ENCODE measurements at regions not wholly inside any gene's neighbourhood (a gene's known extent, or its start where the extent isn't known, plus 50 kb on each side); places are given as distances from the start of the nearest gene placed in this dataset.
A peak's percentile ranks its signal among the peaks of the same experiment; 100 is the strongest.

GRCh38 chr2:223528036-223528435 is 74.1 kb downstream of the SCG2 start:
- WGBS (ENCODE audit: low lambda C conversion rate), result 28% methylated on average over 5 of the region's 5 CpGs
- H3K9ac ChIP-seq, result no peak overlapping the region
- H3K4me3 ChIP-seq (ENCODE audit: low read depth in 2 of 2, low read length in 1 of 2), result no peak overlapping the region
- ChIA-PET POLR2A (no interaction called here), CTCF (interaction anchor here (1.5 kb wide), 1 partner anchor 9 kb away, joined by 3 read pairs; no protein-coding TSS in a partner anchor)
- H3K36me3 ChIP-seq (replicated peaks in 1 of 2; ENCODE audit: control insufficient read depth in 1 of 2, insufficient read depth in 2 of 2, low read length in 1 of 2), result peaks cover 0 to 4% of the 10 kb centered on the region in 2 experiments
- DNase-seq, result no peak
- H3F3A ChIP-seq (replicated peaks; ENCODE audit: insufficient read depth), result peaks cover 32% of the 10 kb centered on the region
- H3K4me2 ChIP-seq, result peak overlapping the region; percentile 31; the same call in 1 of the 2 replicates
- H3K27me3 ChIP-seq (ENCODE audit: insufficient read depth), result no peaks in the 10 kb centered on the region
- H3K4me1 ChIP-seq (ENCODE audit: control insufficient read depth in 1 of 2, insufficient read depth in 2 of 2, low read depth in 1 of 2, low read length in 1 of 2), result peaks cover 5 to 9% of the 10 kb centered on the region in 2 experiments; a peak in 3 of 4 replicates
- no peaks in the 10 kb centered on the region for H3K9me2 ChIP-seq
- H2AFZ ChIP-seq (ENCODE audit: low read depth), result no peak overlapping the region
- H3K9me3 ChIP-seq, result no peaks in the 10 kb centered on the region
- peak overlapping the region; percentile 58 to 61; a peak in 3 of 4 replicates for H3K27ac ChIP-seq (ENCODE audit: low read depth in 2 of 2, low read length in 1 of 2)
- H4K20me1 ChIP-seq (ENCODE audit: insufficient read depth), result no peaks in the 10 kb centered on the region
- TF ChIP-seq EP300 (IDR thresholded peaks at IDR 0.05; ENCODE audit: borderline replicate concordance in 1 of 2, low read depth in 1 of 2, low read length in 1 of 2) (peak in 1 of 2 experiments; percentile 54; a peak in 2 of 4 replicates), FOSL2 (IDR thresholded peaks at IDR 0.05; ENCODE audit: borderline replicate concordance, low read depth) (peak; percentile 68; the same call in 1 of the 2 replicates), USF1 (IDR thresholded peaks at IDR 0.05; ENCODE audit: borderline replicate concordance, low read depth) (no peak), NFIC (IDR thresholded peaks at IDR 0.05; ENCODE audit: borderline replicate concordance) (peak; percentile 77), CHD2 (IDR thresholded peaks at IDR 0.05; ENCODE audit: low read length, partially characterized antibody) (no peak), RAD21 (IDR thresholded peaks at IDR 0.05; ENCODE audit: low read length) (no peak), RCOR1 (IDR thresholded peaks at IDR 0.05; ENCODE audit: low read length) (peak; percentile 24; the same call in 1 of the 2 replicates), EZH2phosphoT487 (IDR thresholded peaks at IDR 0.05; ENCODE audit: borderline replicate concordance, low read depth) (no peak), TEAD4 (IDR thresholded peaks at IDR 0.05; ENCODE audit: borderline replicate concordance, insufficient read depth) (0 out of 2 replicates have a peak, but pooled peaks have one; percentile 28), TCF12 (IDR thresholded peaks at IDR 0.05) (peak; percentile 80), IRF3 (IDR thresholded peaks at IDR 0.05; ENCODE audit: low read depth, low read length) (no peak), SMC3 (IDR thresholded peaks at IDR 0.05; ENCODE audit: low read depth, low read length) (no peak), JUND (IDR thresholded peaks at IDR 0.05) (peak; percentile 59), ELF1 (IDR thresholded peaks at IDR 0.05) (no peak), FOXM1 (IDR thresholded peaks at IDR 0.05; ENCODE audit: low read depth) (0 out of 2 replicates have a peak, but pooled peaks have one; percentile 21)
- TF ChIP-seq, protein P1, sequence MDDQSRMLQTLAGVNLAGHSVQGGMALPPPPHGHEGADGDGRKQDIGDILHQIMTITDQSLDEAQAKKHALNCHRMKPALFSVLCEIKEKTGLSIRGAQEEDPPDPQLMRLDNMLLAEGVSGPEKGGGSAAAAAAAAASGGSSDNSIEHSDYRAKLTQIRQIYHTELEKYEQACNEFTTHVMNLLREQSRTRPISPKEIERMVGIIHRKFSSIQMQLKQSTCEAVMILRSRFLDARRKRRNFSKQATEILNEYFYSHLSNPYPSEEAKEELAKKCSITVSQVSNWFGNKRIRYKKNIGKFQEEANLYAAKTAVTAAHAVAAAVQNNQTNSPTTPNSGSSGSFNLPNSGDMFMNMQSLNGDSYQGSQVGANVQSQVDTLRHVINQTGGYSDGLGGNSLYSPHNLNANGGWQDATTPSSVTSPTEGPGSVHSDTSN (IDR thresholded peaks at IDR 0.05), result peak; percentile 66
- no peaks in the 10 kb centered on the region for H3K79me2 ChIP-seq (ENCODE audit: insufficient read depth)

GRCh38 chr2:223529696-223530095 is 72.5 kb downstream of the SCG2 start:
- no peaks in the 10 kb centered on the region for H3K9me2 ChIP-seq
- ChIA-PET POLR2A (no interaction called here), CTCF (interaction anchor here (1.3 kb wide), 1 partner anchor 24 kb away, joined by 3 read pairs; no protein-coding TSS in a partner anchor)
- H3K4me1 ChIP-seq (ENCODE audit: control insufficient read depth in 1 of 2, insufficient read depth in 2 of 2, low read depth in 1 of 2, low read length in 1 of 2), result peaks cover 5 to 8% of the 10 kb centered on the region in 2 experiments; a peak in 3 of 4 replicates
- no peak for TF ChIP-seq SMC3 (IDR thresholded peaks at IDR 0.05; ENCODE audit: low read depth, low read length)
- no peak for TF ChIP-seq GATA2 (CRISPR knock-in tag; IDR thresholded peaks at IDR 0.05)
- no peak for TF ChIP-seq NFIC (IDR thresholded peaks at IDR 0.05; ENCODE audit: borderline replicate concordance)
- no peak for TF ChIP-seq FOXJ3 (CRISPR knock-in tag; IDR thresholded peaks at IDR 0.05)
- no peak for TF ChIP-seq CHD2 (IDR thresholded peaks at IDR 0.05; ENCODE audit: low read length, partially characterized antibody)
- TF ChIP-seq ELF1 (IDR thresholded peaks at IDR 0.05), result no peak
- TF ChIP-seq GABPA (IDR thresholded peaks at IDR 0.05; ENCODE audit: low read depth), result no peak
- TF ChIP-seq, protein P2, sequence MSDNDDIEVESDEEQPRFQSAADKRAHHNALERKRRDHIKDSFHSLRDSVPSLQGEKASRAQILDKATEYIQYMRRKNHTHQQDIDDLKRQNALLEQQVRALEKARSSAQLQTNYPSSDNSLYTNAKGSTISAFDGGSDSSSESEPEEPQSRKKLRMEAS (IDR thresholded peaks at IDR 0.05; ENCODE audit: low read depth), result no peak
- no peak for TF ChIP-seq FOXM1 (IDR thresholded peaks at IDR 0.05; ENCODE audit: low read depth)
- no peak for TF ChIP-seq IRF3 (IDR thresholded peaks at IDR 0.05; ENCODE audit: low read depth, low read length)
- peaks cover 2 to 5% of the 10 kb centered on the region in 2 experiments for H3K36me3 ChIP-seq (replicated peaks in 1 of 2; ENCODE audit: control insufficient read depth in 1 of 2, insufficient read depth in 2 of 2, low read length in 1 of 2)
- H2AFZ ChIP-seq (ENCODE audit: low read depth), result no peak overlapping the region
- no peak for DNase-seq
- H4K20me1 ChIP-seq (ENCODE audit: insufficient read depth), result no peaks in the 10 kb centered on the region
- no peak overlapping the region for H3K4me3 ChIP-seq (ENCODE audit: low read depth in 2 of 2, low read length in 1 of 2)
- peaks cover 29% of the 10 kb centered on the region for H3F3A ChIP-seq (replicated peaks; ENCODE audit: insufficient read depth)
- no peak overlapping the region for H3K4me2 ChIP-seq
- no peaks in the 10 kb centered on the region for H3K9me3 ChIP-seq
- no peak overlapping the region for H3K9ac ChIP-seq
- no peaks in the 10 kb centered on the region for H3K27me3 ChIP-seq (ENCODE audit: insufficient read depth)
- 89% methylated on average over 3 of the region's 3 CpGs for WGBS (ENCODE audit: low lambda C conversion rate)
- no peaks in the 10 kb centered on the region for H3K79me2 ChIP-seq (ENCODE audit: insufficient read depth)
- H3K27ac ChIP-seq (ENCODE audit: low read depth in 2 of 2, low read length in 1 of 2), result no peak overlapping the region

All from SK-N-SH (cell line).